ENCODE measurements at regions not wholly inside any gene's neighbourhood (a gene's known extent, or its start where the extent isn't known, plus 50 kb on each side); places are given as distances from the start of the nearest gene placed in this dataset.
"Not testable (repeated sequence)": the region's sequence is repeated elsewhere in the genome, so short reads cannot be mapped to it uniquely, and the experiment has no call there.

GRCh38 chr6:159541296-159541695 lies 151.7 kb downstream of the SOD2 start:
- Histone ChIP-seq H3K27me3 (no peaks in the 10 kb centered on the region), H3K36me3 (no peaks in the 10 kb centered on the region), H3K9me3 (no peaks in the 10 kb centered on the region), H3K4me3 (no peak overlapping the region)
- no peak for DNase-seq

- Histone ChIP-seq H3K36me3 (no peaks in the 10 kb centered on the region), H3K4me3 (no peak overlapping the region), H3K27me3 (no peaks in the 10 kb centered on the region), H3K9me3 (no peaks in the 10 kb centered on the region)
- DNase-seq: no peak
These were observed 152.2 kb downstream of the SOD2 start for GRCh38 chr6:159540883-159541282.

- Histone ChIP-seq H3K4me3 (no peak overlapping the region), H3K9me3 (no peaks in the 10 kb centered on the region), H3K36me3 (no peaks in the 10 kb centered on the region), H3K27me3 (no peaks in the 10 kb centered on the region)
- DNase-seq: no peak
These were observed 152.9 kb downstream of the SOD2 start for GRCh38 chr6:159540152-159540551.

GRCh38 chr6:159538031-159538430 lies 155.0 kb downstream of the SOD2 start:
- H3K27me3 ChIP-seq, H3K9me3 ChIP-seq, DNase-seq, H3K4me3 ChIP-seq, H3K36me3 ChIP-seq: not testable (repeated sequence)

- no peaks in the 10 kb centered on the region for H3K27me3 ChIP-seq
- DNase-seq: peak; percentile 42
- H3K9me3 ChIP-seq: no peaks in the 10 kb centered on the region
- no peaks in the 10 kb centered on the region for H3K36me3 ChIP-seq
- no peak overlapping the region for H3K4me3 ChIP-seq
These were observed 157.2 kb downstream of the SOD2 start for GRCh38 chr6:159535656-159536350.

GRCh38 chr6:159533568-159533967 lies 159.5 kb downstream of the SOD2 start:
- Histone ChIP-seq H3K4me3 (no peak overlapping the region), H3K36me3 (no peaks in the 10 kb centered on the region), H3K27me3 (no peaks in the 10 kb centered on the region), H3K9me3 (no peaks in the 10 kb centered on the region)
- DNase-seq: peak; percentile 53

- H3K36me3 ChIP-seq: no peaks in the 10 kb centered on the region
- H3K4me3 ChIP-seq: no peak overlapping the region
- no peak for DNase-seq
- H3K27me3 ChIP-seq: no peaks in the 10 kb centered on the region
- H3K9me3 ChIP-seq: no peaks in the 10 kb centered on the region
These were observed 160.0 kb downstream of the SOD2 start for GRCh38 chr6:159533016-159533415.

GRCh38 chr6:159532155-159532554 lies 160.9 kb downstream of the SOD2 start:
- Histone ChIP-seq H3K36me3 (no peaks in the 10 kb centered on the region), H3K27me3 (no peaks in the 10 kb centered on the region), H3K4me3 (no peak overlapping the region), H3K9me3 (no peaks in the 10 kb centered on the region)
- no peak for DNase-seq

GRCh38 chr6:159529934-159530333 lies 163.1 kb downstream of the SOD2 start:
- H3K9me3 ChIP-seq: no peaks in the 10 kb centered on the region

GRCh38 chr6:159527351-159527750 lies 165.7 kb downstream of the SOD2 start:
- H3K27me3 ChIP-seq: no peaks in the 10 kb centered on the region
- no peak for DNase-seq
- no peaks in the 10 kb centered on the region for H3K9me3 ChIP-seq

More at GRCh38 chr6:159529934-159530333, 163.1 kb downstream of the SOD2 start:
- no peaks in the 10 kb centered on the region for H3K27me3 ChIP-seq
- H3K4me3 ChIP-seq: no peak overlapping the region
- no peak for DNase-seq
- no peaks in the 10 kb centered on the region for H3K36me3 ChIP-seq

GRCh38 chr6:159525445-159526025 lies 167.5 kb downstream of the SOD2 start:
- Histone ChIP-seq H3K27me3 (no peaks in the 10 kb centered on the region), H3K4me3 (no peak overlapping the region), H3K36me3 (no peaks in the 10 kb centered on the region), H3K9me3 (no peaks in the 10 kb centered on the region)
- DNase-seq: no peak

More at GRCh38 chr6:159527351-159527750, 165.7 kb downstream of the SOD2 start:
- H3K36me3 ChIP-seq: no peaks in the 10 kb centered on the region
- H3K4me3 ChIP-seq: no peak overlapping the region

GRCh38 chr6:159522877-159523547 lies 170.0 kb downstream of the SOD2 start:
- H3K9me3 ChIP-seq: no peaks in the 10 kb centered on the region
- H3K4me3 ChIP-seq: no peak overlapping the region
- H3K36me3 ChIP-seq: no peaks in the 10 kb centered on the region
- DNase-seq: no peak
- no peaks in the 10 kb centered on the region for H3K27me3 ChIP-seq

GRCh38 chr6:159521962-159522361 lies 171.1 kb downstream of the SOD2 start:
- Histone ChIP-seq H3K36me3 (no peaks in the 10 kb centered on the region), H3K9me3 (no peaks in the 10 kb centered on the region), H3K4me3 (no peak overlapping the region), H3K27me3 (no peaks in the 10 kb centered on the region)
- no peak for DNase-seq

- DNase-seq: no peak
- no peaks in the 10 kb centered on the region for H3K9me3 ChIP-seq
- no peaks in the 10 kb centered on the region for H3K36me3 ChIP-seq
- H3K4me3 ChIP-seq: no peak overlapping the region
- no peaks in the 10 kb centered on the region for H3K27me3 ChIP-seq
These were observed 173.0 kb downstream of the SOD2 start for GRCh38 chr6:159520002-159520401.

GRCh38 chr6:159515811-159516210 lies 177.2 kb downstream of the SOD2 start:
- H3K9me3 ChIP-seq, H3K27me3 ChIP-seq, H3K36me3 ChIP-seq, H3K4me3 ChIP-seq, DNase-seq: not testable (repeated sequence)

- H3K36me3 ChIP-seq: no peaks in the 10 kb centered on the region
- peak; percentile 41 for DNase-seq
These were observed 179.1 kb downstream of the SOD2 start for GRCh38 chr6:159513914-159514313.

GRCh38 chr6:159513074-159513720 lies 179.8 kb downstream of the SOD2 start:
- Histone ChIP-seq H3K27me3 (no peaks in the 10 kb centered on the region), H3K4me3 (no peak overlapping the region), H3K9me3 (no peaks in the 10 kb centered on the region), H3K36me3 (no peaks in the 10 kb centered on the region)
- DNase-seq: peak; percentile 33

More at GRCh38 chr6:159513914-159514313, 179.1 kb downstream of the SOD2 start:
- Histone ChIP-seq H3K27me3 (no peaks in the 10 kb centered on the region), H3K9me3 (no peaks in the 10 kb centered on the region), H3K4me3 (no peak overlapping the region)

Measured in MG63 (cell line).